ENCODE measurements at regions not wholly inside any gene's neighbourhood (a gene's known extent, or its start where the extent isn't known, plus 50 kb on each side); places are given as distances from the start of the nearest gene placed in this dataset.

GRCh38 chrX:10818651-10819050, 198.3 kb upstream of the MID1 start:
- Histone ChIP-seq H3K9me3 (no peaks in the 10 kb centered on the region), H3K27me3 (no peaks in the 10 kb centered on the region), H3K36me3 (no peaks in the 10 kb centered on the region), H3K27ac (no peak overlapping the region), H3K4me1 (no peaks in the 10 kb centered on the region), H3K4me3 (no peak overlapping the region)
- DNase-seq (ENCODE audit: extremely low spot score in 2 of 2), result no peak
- intact Hi-C loops (cut with DNase I), result no loop called here
- TF ChIP-seq, protein P1, sequence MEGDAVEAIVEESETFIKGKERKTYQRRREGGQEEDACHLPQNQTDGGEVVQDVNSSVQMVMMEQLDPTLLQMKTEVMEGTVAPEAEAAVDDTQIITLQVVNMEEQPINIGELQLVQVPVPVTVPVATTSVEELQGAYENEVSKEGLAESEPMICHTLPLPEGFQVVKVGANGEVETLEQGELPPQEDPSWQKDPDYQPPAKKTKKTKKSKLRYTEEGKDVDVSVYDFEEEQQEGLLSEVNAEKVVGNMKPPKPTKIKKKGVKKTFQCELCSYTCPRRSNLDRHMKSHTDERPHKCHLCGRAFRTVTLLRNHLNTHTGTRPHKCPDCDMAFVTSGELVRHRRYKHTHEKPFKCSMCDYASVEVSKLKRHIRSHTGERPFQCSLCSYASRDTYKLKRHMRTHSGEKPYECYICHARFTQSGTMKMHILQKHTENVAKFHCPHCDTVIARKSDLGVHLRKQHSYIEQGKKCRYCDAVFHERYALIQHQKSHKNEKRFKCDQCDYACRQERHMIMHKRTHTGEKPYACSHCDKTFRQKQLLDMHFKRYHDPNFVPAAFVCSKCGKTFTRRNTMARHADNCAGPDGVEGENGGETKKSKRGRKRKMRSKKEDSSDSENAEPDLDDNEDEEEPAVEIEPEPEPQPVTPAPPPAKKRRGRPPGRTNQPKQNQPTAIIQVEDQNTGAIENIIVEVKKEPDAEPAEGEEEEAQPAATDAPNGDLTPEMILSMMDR (IDR thresholded peaks at IDR 0.05), result no peak
- TF ChIP-seq POLR2A (IDR thresholded peaks at IDR 0.05) (no peak), POLR2AphosphoS5 (IDR thresholded peaks at IDR 0.05; ENCODE audit: insufficient read depth in 1 of 2, low read depth in 1 of 2) (no peak)

DNA sequence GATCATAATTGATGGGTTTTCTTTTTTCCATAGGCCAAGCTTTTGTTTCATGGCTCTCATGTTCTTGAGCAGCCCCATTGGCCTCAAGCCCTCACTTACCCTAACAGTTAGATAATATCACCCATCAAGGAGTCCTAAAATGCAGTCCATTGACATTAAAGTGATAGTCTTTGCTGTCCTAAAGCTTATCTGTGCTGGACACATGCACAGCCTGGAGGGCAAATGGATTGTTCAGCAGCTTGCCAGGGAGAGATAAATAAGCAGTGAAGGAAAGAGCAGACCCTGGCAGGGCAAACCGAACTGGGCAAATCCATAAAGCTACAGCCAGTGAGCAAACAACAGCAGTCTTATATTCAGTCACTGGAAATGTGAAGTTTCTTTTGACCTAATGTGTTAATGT, 199.6 kb upstream of the MID1 start:
- TF ChIP-seq POLR2AphosphoS5 (IDR thresholded peaks at IDR 0.05; ENCODE audit: insufficient read depth in 1 of 2, low read depth in 1 of 2) (no peak), POLR2A (IDR thresholded peaks at IDR 0.05) (no peak)
- TF ChIP-seq, protein P1 (IDR thresholded peaks at IDR 0.05), result no peak
- DNase-seq (ENCODE audit: extremely low spot score in 2 of 2), result no peak
- Histone ChIP-seq H3K36me3 (no peaks in the 10 kb centered on the region), H3K9me3 (no peaks in the 10 kb centered on the region), H3K27ac (no peak overlapping the region), H3K4me1 (no peaks in the 10 kb centered on the region), H3K27me3 (no peaks in the 10 kb centered on the region), H3K4me3 (no peak overlapping the region)
- intact Hi-C loops (cut with DNase I), result no loop called here

GRCh38 chrX:10821293-10821692, 200.9 kb upstream of the MID1 start:
- H3K36me3 ChIP-seq, result no peaks in the 10 kb centered on the region
- no peaks in the 10 kb centered on the region for H3K9me3 ChIP-seq
- no peak overlapping the region for H3K27ac ChIP-seq
- H3K4me1 ChIP-seq, result no peaks in the 10 kb centered on the region
- no peaks in the 10 kb centered on the region for H3K27me3 ChIP-seq
- H3K4me3 ChIP-seq, result no peak overlapping the region
- TF ChIP-seq POLR2A (IDR thresholded peaks at IDR 0.05), result no peak
- TF ChIP-seq, protein P1 (IDR thresholded peaks at IDR 0.05), result no peak
- no peak for TF ChIP-seq POLR2AphosphoS5 (IDR thresholded peaks at IDR 0.05; ENCODE audit: insufficient read depth in 1 of 2, low read depth in 1 of 2)
- DNase-seq (ENCODE audit: extremely low spot score in 2 of 2), result no peak
- intact Hi-C loops (cut with DNase I), result no loop called here

DNA sequence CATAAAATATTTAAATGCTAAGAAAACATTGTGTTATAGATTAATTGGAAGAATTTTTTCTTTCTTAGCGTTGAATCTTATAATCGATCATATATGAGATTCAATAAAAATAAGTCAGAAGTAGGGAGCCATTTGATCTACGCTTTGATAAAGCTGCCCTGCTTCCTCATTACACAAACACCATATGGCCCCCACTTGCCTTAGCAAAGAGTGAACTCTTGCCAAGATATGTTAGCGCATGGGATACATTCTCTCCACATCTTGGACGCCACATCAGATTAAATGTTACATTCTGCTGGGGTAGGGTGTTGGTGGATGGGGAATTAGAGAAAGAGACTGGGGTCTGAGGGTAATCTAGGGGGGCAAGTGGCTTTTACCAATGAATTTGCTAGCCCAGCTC, 207.7 kb upstream of the MID1 start:
- H3K36me3 ChIP-seq, result no peaks in the 10 kb centered on the region
- H3K4me1 ChIP-seq, result no peaks in the 10 kb centered on the region
- no peak for DNase-seq (ENCODE audit: extremely low spot score in 2 of 2)
- H3K27me3 ChIP-seq, result no peaks in the 10 kb centered on the region
- TF ChIP-seq, protein P1 (IDR thresholded peaks at IDR 0.05), result no peak
- TF ChIP-seq POLR2A (IDR thresholded peaks at IDR 0.05), result no peak
- H3K9me3 ChIP-seq, result no peaks in the 10 kb centered on the region
- no peak overlapping the region for H3K4me3 ChIP-seq
- no peak overlapping the region for H3K27ac ChIP-seq
- intact Hi-C loops (cut with DNase I), result no loop called here

DNA sequence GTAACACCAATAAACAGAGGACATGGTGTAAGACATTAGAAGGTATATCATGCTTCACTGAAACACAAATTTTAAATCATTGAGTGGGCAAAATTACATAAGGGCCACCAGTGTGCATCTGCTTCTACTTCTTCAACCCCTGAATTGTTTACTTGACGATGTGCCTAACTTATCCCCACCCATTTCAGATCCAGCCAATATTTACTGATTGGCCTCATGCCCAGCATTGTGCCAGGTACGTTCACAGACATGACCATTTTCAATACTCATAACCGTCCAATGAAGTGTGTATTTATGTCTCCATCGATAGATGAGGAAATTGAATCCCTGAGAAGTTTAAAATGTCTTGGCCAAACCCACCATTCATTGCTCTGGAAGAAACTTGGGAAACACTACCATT, 208.3 kb upstream of the MID1 start:
- Histone ChIP-seq H3K4me3 (no peak overlapping the region), H3K27ac (no peak overlapping the region), H3K9me3 (no peaks in the 10 kb centered on the region), H3K36me3 (no peaks in the 10 kb centered on the region), H3K27me3 (no peaks in the 10 kb centered on the region), H3K4me1 (no peaks in the 10 kb centered on the region)
- TF ChIP-seq, protein P1 (IDR thresholded peaks at IDR 0.05), result no peak
- no peak for TF ChIP-seq POLR2A (IDR thresholded peaks at IDR 0.05)
- TF ChIP-seq POLR2AphosphoS5 (IDR thresholded peaks at IDR 0.05; ENCODE audit: insufficient read depth in 1 of 2, low read depth in 1 of 2), result no peak
- DNase-seq (ENCODE audit: extremely low spot score in 2 of 2), result no peak
- intact Hi-C loops (cut with DNase I), result no loop called here
